ENCODE measurements at regions not wholly inside any gene's neighbourhood (a gene's known extent, or its start where the extent isn't known, plus 50 kb on each side); places are given as distances from the start of the nearest gene placed in this dataset.
A peak's percentile ranks its signal among the peaks of the same experiment; 100 is the strongest.

DNA sequence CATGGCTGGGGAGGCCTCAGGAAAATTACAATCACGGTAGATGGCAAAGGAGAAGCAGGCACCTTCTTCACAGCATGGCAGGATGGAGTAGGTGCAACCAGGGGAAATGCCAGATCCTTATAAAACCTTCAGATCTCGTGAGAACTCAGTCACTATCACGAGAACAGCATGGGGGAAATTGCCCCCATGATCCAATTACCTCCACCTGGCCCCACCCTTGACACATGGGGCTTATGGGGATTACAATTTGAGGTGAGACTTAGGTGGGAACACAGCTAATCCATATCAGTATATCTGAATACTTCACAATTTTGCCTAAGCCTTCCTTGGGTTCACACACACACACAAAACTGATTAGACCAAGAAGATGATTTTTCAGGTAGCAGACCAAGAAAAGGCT, 145.1 kb upstream of the COL1A2 start:
- ATAC-seq (ENCODE audit: low read depth in 2 of 2) (no peak), DNase-seq (no peak)

DNA sequence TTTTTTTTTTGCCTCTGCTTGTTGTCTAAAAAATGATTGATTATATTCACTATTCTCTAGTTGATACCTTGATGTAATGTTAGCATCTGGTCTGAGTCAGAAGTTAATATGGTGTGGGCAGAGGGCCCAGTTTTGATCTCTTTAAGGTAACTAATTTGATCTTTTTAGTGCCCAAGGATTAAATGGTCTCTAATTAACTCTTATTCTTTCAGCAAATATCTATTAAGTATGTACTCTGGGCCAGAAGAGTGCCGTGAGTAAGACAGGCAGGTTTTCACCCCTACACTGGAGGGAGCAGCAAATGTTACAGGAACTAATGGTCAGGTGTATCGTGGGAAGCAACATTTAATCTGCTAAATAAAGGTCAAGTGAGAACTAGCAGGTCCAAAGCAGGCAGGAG, 144.6 kb upstream of the COL1A2 start:
- Mint-ChIP-seq H3K36me3 (no peaks in the 10 kb centered on the region), H3K4me1 (no peaks in the 10 kb centered on the region), H3K27ac (no peak overlapping the region), H3K27me3 (no peaks in the 10 kb centered on the region), H3K9me3 (peaks cover 0 to 1% (median 0%) of the 10 kb centered on the region in 7 donors), H3K4me3 (no peak overlapping the region)
- ATAC-seq (ENCODE audit: low read depth in 2 of 2) (no peak), DNase-seq (no peak)
- no peaks in the 10 kb centered on the region for H3K36me3 ChIP-seq (ENCODE audit: control insufficient read depth, insufficient read depth, low read length)
- no peak overlapping the region for H3K4me3 ChIP-seq (ENCODE audit: low read depth, low read length)
- no peak overlapping the region for H3K27ac ChIP-seq (ENCODE audit: insufficient read depth, low read length, poor library complexity, severe bottlenecking)
- no peaks in the 10 kb centered on the region for H3K4me1 ChIP-seq (ENCODE audit: control insufficient read depth, insufficient read depth, low read length, poor library complexity, severe bottlenecking)
- no peaks in the 10 kb centered on the region for H3K9me3 ChIP-seq (ENCODE audit: control insufficient read depth in 2 of 2, low read length in 2 of 2)
- H3K27me3 ChIP-seq (ENCODE audit: control insufficient read depth, insufficient read depth, low read length): no peaks in the 10 kb centered on the region

More for the DNA sequence above, 145.1 kb upstream of the COL1A2 start:
- Mint-ChIP-seq H3K27ac (no peak overlapping the region), H3K27me3 (no peaks in the 10 kb centered on the region), H3K4me3 (peak overlapping the region in 1 of 4 donors; percentile 55), H3K4me1 (no peaks in the 10 kb centered on the region), H3K9me3 (peaks cover 0 to 1% (median 0%) of the 10 kb centered on the region in 7 donors), H3K36me3 (no peaks in the 10 kb centered on the region)
- Histone ChIP-seq H3K27ac (ENCODE audit: insufficient read depth, low read length, poor library complexity, severe bottlenecking) (no peak overlapping the region), H3K4me3 (ENCODE audit: low read depth, low read length) (no peak overlapping the region), H3K9me3 (ENCODE audit: control insufficient read depth in 2 of 2, low read length in 2 of 2) (no peaks in the 10 kb centered on the region), H3K27me3 (ENCODE audit: control insufficient read depth, insufficient read depth, low read length) (no peaks in the 10 kb centered on the region), H3K4me1 (ENCODE audit: control insufficient read depth, insufficient read depth, low read length, poor library complexity, severe bottlenecking) (no peaks in the 10 kb centered on the region), H3K36me3 (ENCODE audit: control insufficient read depth, insufficient read depth, low read length) (no peaks in the 10 kb centered on the region)

DNA sequence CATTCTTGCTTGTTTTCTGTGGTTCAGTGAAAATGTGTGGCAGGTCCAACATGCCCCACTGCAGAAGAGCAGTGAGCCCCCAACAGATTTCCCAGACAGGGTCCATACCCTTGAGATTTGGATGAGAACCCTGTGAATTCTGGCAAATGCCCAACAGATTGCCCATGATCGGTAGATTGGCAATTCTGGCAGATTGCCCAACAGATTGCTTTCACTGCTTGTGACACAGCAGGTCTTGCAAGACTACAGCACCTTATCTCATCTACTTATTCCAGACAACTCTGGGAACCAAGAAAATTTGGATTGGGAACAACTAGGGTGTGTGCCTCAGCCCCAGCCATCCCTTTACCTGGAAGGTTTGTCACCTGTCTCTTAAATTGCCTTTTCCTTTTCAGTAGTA, 143.7 kb upstream of the COL1A2 start:
- Mint-ChIP-seq H3K27me3 (no peaks in the 10 kb centered on the region), H3K36me3 (no peaks in the 10 kb centered on the region), H3K4me3 (no peak overlapping the region), H3K4me1 (no peaks in the 10 kb centered on the region), H3K9me3 (peaks cover 0 to 1% (median 0%) of the 10 kb centered on the region in 7 donors), H3K27ac (no peak overlapping the region)
- Histone ChIP-seq H3K4me3 (ENCODE audit: low read depth, low read length) (no peak overlapping the region), H3K27me3 (ENCODE audit: control insufficient read depth, insufficient read depth, low read length) (no peaks in the 10 kb centered on the region), H3K9me3 (ENCODE audit: control insufficient read depth in 2 of 2, low read length in 2 of 2) (no peaks in the 10 kb centered on the region), H3K4me1 (ENCODE audit: control insufficient read depth, insufficient read depth, low read length, poor library complexity, severe bottlenecking) (no peaks in the 10 kb centered on the region), H3K27ac (ENCODE audit: insufficient read depth, low read length, poor library complexity, severe bottlenecking) (no peak overlapping the region), H3K36me3 (ENCODE audit: control insufficient read depth, insufficient read depth, low read length) (no peaks in the 10 kb centered on the region)
- DNase-seq: no peak
- no peak for ATAC-seq (ENCODE audit: low read depth in 2 of 2)

DNA sequence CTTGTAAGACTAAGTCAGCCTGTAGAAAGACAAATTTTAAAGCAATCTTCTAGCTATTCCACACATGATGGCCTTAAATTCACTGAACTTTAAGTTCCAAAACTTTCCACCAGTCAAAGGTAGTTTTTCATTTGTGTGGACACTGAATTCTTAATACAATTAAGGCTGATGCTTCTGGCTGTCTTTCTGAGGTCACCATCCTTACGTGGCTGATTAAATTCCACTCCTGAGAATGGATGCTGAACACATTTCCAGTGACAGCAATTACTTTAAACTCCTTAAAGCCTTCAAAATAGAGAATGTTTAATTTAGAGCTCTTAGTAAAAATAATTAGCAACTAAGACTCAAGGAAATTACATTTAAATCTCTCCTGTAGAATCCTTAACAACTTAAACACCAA, 142.6 kb upstream of the COL1A2 start:
- ATAC-seq (ENCODE audit: low read depth in 2 of 2): no peak
- H3K27me3 Mint-ChIP-seq: no peaks in the 10 kb centered on the region
- H3K36me3 ChIP-seq (ENCODE audit: control insufficient read depth, insufficient read depth, low read length): no peaks in the 10 kb centered on the region
- no peaks in the 10 kb centered on the region for H3K9me3 ChIP-seq (ENCODE audit: control insufficient read depth in 2 of 2, low read length in 2 of 2)
- no peaks in the 10 kb centered on the region for H3K4me1 ChIP-seq (ENCODE audit: control insufficient read depth, insufficient read depth, low read length, poor library complexity, severe bottlenecking)
- DNase-seq: no peak
- no peak overlapping the region for H3K27ac Mint-ChIP-seq
- H3K4me1 Mint-ChIP-seq: no peaks in the 10 kb centered on the region
- H3K27me3 ChIP-seq (ENCODE audit: control insufficient read depth, insufficient read depth, low read length): no peaks in the 10 kb centered on the region
- no peaks in the 10 kb centered on the region for H3K36me3 Mint-ChIP-seq
- no peak overlapping the region for H3K4me3 ChIP-seq (ENCODE audit: low read depth, low read length)
- no peak overlapping the region for H3K27ac ChIP-seq (ENCODE audit: insufficient read depth, low read length, poor library complexity, severe bottlenecking)
- H3K9me3 Mint-ChIP-seq: no peaks in the 10 kb centered on the region
- H3K4me3 Mint-ChIP-seq: no peak overlapping the region

DNA sequence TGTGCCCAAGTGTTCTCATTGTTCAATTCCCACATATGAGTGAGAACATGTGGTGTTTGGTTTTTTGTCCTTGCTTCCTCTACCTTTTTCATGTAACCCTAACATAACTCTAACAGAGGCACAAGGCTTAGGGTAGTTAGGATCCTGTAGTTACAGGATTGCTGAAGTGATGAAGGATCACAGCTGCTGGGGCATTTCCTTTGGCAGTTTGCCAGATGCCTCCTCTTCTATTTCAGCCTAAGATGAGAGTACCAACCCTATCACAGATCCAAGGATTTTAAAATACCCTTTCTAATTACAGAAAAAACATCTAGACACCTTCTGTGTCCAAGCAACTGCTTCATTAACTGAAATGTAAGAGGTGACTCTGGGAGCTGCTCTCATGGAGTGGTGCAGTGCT, 141.7 kb upstream of the COL1A2 start:
- H3K27me3 Mint-ChIP-seq: no peaks in the 10 kb centered on the region
- H3K4me3 Mint-ChIP-seq: no peak overlapping the region
- H3K9me3 Mint-ChIP-seq: no peaks in the 10 kb centered on the region
- no peak overlapping the region for H3K27ac ChIP-seq (ENCODE audit: insufficient read depth, low read length, poor library complexity, severe bottlenecking)
- no peak overlapping the region for H3K4me3 ChIP-seq (ENCODE audit: low read depth, low read length)
- H3K36me3 Mint-ChIP-seq: no peaks in the 10 kb centered on the region
- H3K36me3 ChIP-seq (ENCODE audit: control insufficient read depth, insufficient read depth, low read length): no peaks in the 10 kb centered on the region
- no peaks in the 10 kb centered on the region for H3K27me3 ChIP-seq (ENCODE audit: control insufficient read depth, insufficient read depth, low read length)
- H3K4me1 Mint-ChIP-seq: no peaks in the 10 kb centered on the region
- ATAC-seq (ENCODE audit: low read depth in 2 of 2): no peak
- DNase-seq: no peak
- H3K4me1 ChIP-seq (ENCODE audit: control insufficient read depth, insufficient read depth, low read length, poor library complexity, severe bottlenecking): no peaks in the 10 kb centered on the region
- no peak overlapping the region for H3K27ac Mint-ChIP-seq
- H3K9me3 ChIP-seq (ENCODE audit: control insufficient read depth in 2 of 2, low read length in 2 of 2): no peaks in the 10 kb centered on the region

DNA sequence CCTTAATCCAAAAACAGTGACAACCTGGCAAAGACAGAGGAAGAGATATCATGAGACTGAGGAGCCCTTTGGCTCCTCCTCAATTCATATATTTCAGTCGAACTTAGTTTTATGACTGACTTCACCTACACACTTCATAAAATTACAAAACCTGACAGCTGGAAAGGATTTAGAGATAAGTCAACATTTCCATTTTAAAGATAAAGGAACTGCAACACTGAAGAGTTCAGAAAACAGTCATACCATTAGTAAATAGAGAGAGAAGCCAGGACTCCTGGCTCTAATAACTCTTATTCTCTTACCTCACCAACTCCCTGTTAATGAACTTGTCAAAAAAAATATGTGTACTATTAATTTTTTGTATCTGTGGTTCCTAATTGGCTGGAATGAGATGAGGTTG, 141.0 kb upstream of the COL1A2 start:
- H3K36me3 Mint-ChIP-seq: no peaks in the 10 kb centered on the region
- no peak overlapping the region for H3K27ac Mint-ChIP-seq
- no peak overlapping the region for H3K4me3 Mint-ChIP-seq
- no peaks in the 10 kb centered on the region for H3K27me3 ChIP-seq (ENCODE audit: control insufficient read depth, insufficient read depth, low read length)
- no peaks in the 10 kb centered on the region for H3K36me3 ChIP-seq (ENCODE audit: control insufficient read depth, insufficient read depth, low read length)
- no peak overlapping the region for H3K4me3 ChIP-seq (ENCODE audit: low read depth, low read length)
- ATAC-seq (ENCODE audit: low read depth in 2 of 2) (no peak), DNase-seq (no peak)
- H3K27ac ChIP-seq (ENCODE audit: insufficient read depth, low read length, poor library complexity, severe bottlenecking): no peak overlapping the region
- H3K9me3 Mint-ChIP-seq: no peaks in the 10 kb centered on the region
- H3K4me1 ChIP-seq (ENCODE audit: control insufficient read depth, insufficient read depth, low read length, poor library complexity, severe bottlenecking): no peaks in the 10 kb centered on the region
- no peaks in the 10 kb centered on the region for H3K4me1 Mint-ChIP-seq
- no peaks in the 10 kb centered on the region for H3K27me3 Mint-ChIP-seq
- no peaks in the 10 kb centered on the region for H3K9me3 ChIP-seq (ENCODE audit: control insufficient read depth in 2 of 2, low read length in 2 of 2)

DNA sequence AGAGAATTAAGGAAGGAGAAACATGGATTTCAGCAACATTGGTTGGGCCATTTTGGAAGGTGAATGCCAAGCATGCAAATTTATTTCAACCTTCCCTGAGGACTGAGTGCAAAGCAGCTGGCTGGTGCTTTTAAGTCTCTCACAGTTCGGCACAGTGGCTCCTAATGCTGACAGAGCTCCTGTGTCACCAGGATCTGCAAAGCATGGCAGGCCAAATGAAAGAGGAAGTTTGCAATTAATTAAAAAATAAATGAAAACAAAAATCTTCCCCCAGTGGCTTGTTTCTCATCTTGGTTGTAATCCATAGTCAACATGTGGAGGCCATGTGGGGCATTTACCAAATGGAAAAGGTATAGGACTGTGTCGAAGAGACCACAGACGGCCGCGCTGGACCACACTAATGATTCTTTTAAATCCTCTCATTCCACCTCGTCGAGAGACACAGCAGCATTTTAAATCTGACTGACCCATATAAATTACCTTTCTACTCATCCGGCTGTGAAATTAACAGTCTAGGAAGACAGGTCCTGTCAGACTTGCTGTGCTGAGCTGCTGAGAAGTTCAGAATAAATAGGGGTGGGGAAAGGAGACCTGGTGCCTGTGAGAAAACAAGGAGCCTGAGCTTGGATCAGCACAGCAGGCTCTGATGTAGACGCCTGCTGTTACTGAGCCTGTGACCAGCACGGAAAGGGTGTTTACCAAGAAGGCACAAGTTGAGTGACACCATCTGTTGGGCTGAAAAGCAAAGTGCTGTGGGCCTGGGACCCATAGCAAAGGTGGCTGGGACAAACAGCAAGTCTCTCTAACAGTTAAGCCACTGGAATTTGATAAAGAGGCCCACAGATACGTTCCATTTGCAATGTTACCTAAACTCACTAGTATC, 136.0 kb upstream of the COL1A2 start:
- H3K36me3 ChIP-seq (ENCODE audit: control insufficient read depth, insufficient read depth, low read length): no peaks in the 10 kb centered on the region
- no peaks in the 10 kb centered on the region for H3K4me1 Mint-ChIP-seq
- no peak overlapping the region for H3K4me3 Mint-ChIP-seq
- peaks cover 2% of the 10 kb centered on the region for H3K27me3 ChIP-seq (ENCODE audit: control insufficient read depth, insufficient read depth, low read length)
- no peaks in the 10 kb centered on the region for H3K4me1 ChIP-seq (ENCODE audit: control insufficient read depth, insufficient read depth, low read length, poor library complexity, severe bottlenecking)
- no peak overlapping the region for H3K27ac ChIP-seq (ENCODE audit: insufficient read depth, low read length, poor library complexity, severe bottlenecking)
- no peaks in the 10 kb centered on the region for H3K27me3 Mint-ChIP-seq
- no peaks in the 10 kb centered on the region for H3K9me3 ChIP-seq (ENCODE audit: control insufficient read depth in 2 of 2, low read length in 2 of 2)
- H3K4me3 ChIP-seq (ENCODE audit: low read depth, low read length): no peak overlapping the region
- no peak overlapping the region for H3K27ac Mint-ChIP-seq
- ATAC-seq (ENCODE audit: low read depth in 2 of 2) (no peak), DNase-seq (no peak)
- H3K9me3 Mint-ChIP-seq: no peaks in the 10 kb centered on the region
- H3K36me3 Mint-ChIP-seq: no peaks in the 10 kb centered on the region

DNA sequence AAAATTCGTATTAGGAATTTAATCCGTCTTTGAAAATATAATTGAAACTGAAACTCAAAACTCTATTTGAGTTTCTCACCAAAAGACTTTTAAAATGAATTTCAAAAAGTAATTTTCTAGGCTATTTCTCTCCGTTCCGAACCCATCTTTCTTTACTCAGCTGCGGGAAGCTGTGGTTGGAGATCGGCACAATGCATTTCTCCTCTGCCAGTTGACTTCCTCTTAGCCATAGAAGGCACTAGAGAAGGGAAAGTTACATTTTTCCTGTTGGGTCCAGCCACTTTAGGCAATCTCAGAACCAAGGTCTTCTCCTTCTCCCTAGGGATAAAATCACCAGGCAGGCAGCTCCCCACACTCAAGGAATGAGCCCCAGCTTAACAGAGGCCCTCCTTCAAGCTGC, 133.6 kb upstream of the COL1A2 start:
- Histone ChIP-seq H3K36me3 (ENCODE audit: control insufficient read depth, insufficient read depth, low read length) (no peaks in the 10 kb centered on the region), H3K4me1 (ENCODE audit: control insufficient read depth, insufficient read depth, low read length, poor library complexity, severe bottlenecking) (no peaks in the 10 kb centered on the region), H3K9me3 (ENCODE audit: control insufficient read depth in 2 of 2, low read length in 2 of 2) (no peaks in the 10 kb centered on the region), H3K27me3 (ENCODE audit: control insufficient read depth, insufficient read depth, low read length) (peaks cover 2% of the 10 kb centered on the region), H3K4me3 (ENCODE audit: low read depth, low read length) (no peak overlapping the region), H3K27ac (ENCODE audit: insufficient read depth, low read length, poor library complexity, severe bottlenecking) (no peak overlapping the region)
- Mint-ChIP-seq H3K36me3 (no peaks in the 10 kb centered on the region), H3K4me1 (no peaks in the 10 kb centered on the region), H3K9me3 (no peaks in the 10 kb centered on the region), H3K27ac (no peak overlapping the region), H3K4me3 (no peak overlapping the region), H3K27me3 (no peaks in the 10 kb centered on the region)
- DNase-seq: no peak
- ATAC-seq (ENCODE audit: low read depth in 2 of 2): no peak
